Heart left ventricle (tissue), 16 donors: ENCODE measurements at regions not wholly inside any gene's neighbourhood (a gene's known extent, or its start where the extent isn't known, plus 50 kb on each side); places are given as distances from the start of the nearest gene placed in this dataset.

Experiments used
- ATAC-seq, 4 donors: fragments of 200-7000 bp; cut with Tn5 transposase; one replicate each; pipeline ENCODE4 v1.9.1; 2020 to 2022; ENCODE audit warnings: moderate library complexity in 4 of 4, mild to moderate bottlenecking in 3 of 4, moderate number of reproducible peaks in 1 of 4
- DNase-seq, 5 donors: peaks; one replicate each; pipeline ENCODE4 v3.0.0-alpha.2; 2020
- H3K27ac ChIP-seq, 12 donors: fragments of 200-600 bp; sonication (generic) in 4 of 12; one replicate each; pipeline versions ENCODE4 v1.5.0 to v1.8.0; 2016 to 2022; ENCODE audit warnings: mild to moderate bottlenecking in 2 of 12
- H3K27me3 ChIP-seq, 9 donors: fragments of 200-600 bp; sonication (generic) in 2 of 9; one replicate each; pipeline versions ENCODE4 v1.5.1 to v1.8.0; 2016 to 2022; ENCODE audit warnings: mild to moderate bottlenecking in 3 of 9
- H3K36me3 ChIP-seq, 9 donors: fragments of 200-600 bp; sonication (generic) in 2 of 9; one replicate each; pipeline versions ENCODE4 v1.5.0 to v1.8.0; 2018 to 2022; ENCODE audit warnings: mild to moderate bottlenecking in 2 of 9
- H3K4me1 ChIP-seq, 12 donors: fragments of 200-600 bp; sonication (generic) in 4 of 12; one replicate each; pipeline versions ENCODE4 v1.5.0 to v1.8.0; 2016 to 2022; ENCODE audit warnings: mild to moderate bottlenecking in 3 of 12
- H3K4me3 ChIP-seq, 12 donors: fragments of 200-600 bp; sonication (generic) in 4 of 12; one replicate each; pipeline versions ENCODE4 v1.5.0 to v1.8.0; 2017 to 2022; ENCODE audit warnings: mild to moderate bottlenecking in 9 of 12, moderate library complexity in 4 of 12
- H3K9me3 ChIP-seq, 12 donors: fragments of 200-600 bp; sonication (generic) in 4 of 12; one replicate each; pipeline versions ENCODE4 v1.5.0 to v1.8.0; 2016 to 2022; ENCODE audit warnings: mild to moderate bottlenecking in 1 of 12
- CTCF ChIP-seq, 12 donors: fragments of 200-600 bp; sonication (generic) in 4 of 12; IDR thresholded peaks; one replicate each; pipeline versions ENCODE4 v1.5.0 to v1.8.0; 2018 to 2022; ENCODE audit warnings: antibody characterized with exemption in 12 of 12, mild to moderate bottlenecking in 5 of 12
- POLR2A ChIP-seq, 2 donors: fragments of 450-650 bp; IDR thresholded peaks; one replicate each; pipeline ENCODE4 v1.6.1; 2017; ENCODE audit warnings: antibody characterized with exemption in 2 of 2, mild to moderate bottlenecking in 2 of 2, moderate library complexity in 2 of 2
- WGBS, 4 donors: extraction: QIAGEN DNeasy Blood & Tissue Kit in 2 of 4; methylation state at CpG; one replicate each; pipeline versions ENCODE4 v1.1.5 to v1.1.7; 2013 to 2018; 5-methylcytosine and 5-hydroxymethylcytosine counted together
- intact Hi-C, 10 donors: fragments of 100-400 bp; cut with DNase I; formaldehyde crosslinking; loops; one replicate each; pipeline versions ENCODE4 v1.11.1 to v1.14.2; 2022
- donor health status: ischemic (EF 13 %, LVEDD 7.1; RV severe dilation, severe dysfunction).
- donor health status: healthy with polysubstance abuse.
- donor health status: DM: no; HTN: yes; CAD: no.
- donor health status: DM: no; HTN: no; CAD: no.
- donor health status: ischemic (EF 25% LVEDD 6.9; RV normal size, moderate dysfunction).
- donor health status: ischemic (EF 25% LVEDD 5.7; RV mildly dilated, moderate dysfunction).
- donor health status: healthy.
- donor health status: DM: yes; HTN: yes; CAD: no.
- donor health status: ischemic (EF 35%, LVEDD 5.7; RV mildly dilated, moderate dysfunction).
- donor health status: nonischemic (EF 11% LVEDD 7.7; RV severe dilation, severe dysfunction).
- donor health status: DM: yes; HTN: yes; CAD: no.
- donor health status: PGD.
- donor health status: ischemic (EF 29% LVEDD 5.4; RV normal size, mild dysfunction).
- donor health status: nonischemic (EF 23%, LVEDD 6.1; RV moderate dilation, normal function).

- H3K36me3 ChIP-seq: no peaks in the 10 kb centered on the region
- H3K4me1 ChIP-seq: no peaks in the 10 kb centered on the region
- TF ChIP-seq CTCF (IDR thresholded peaks at IDR 0.05): no peak
- no peak for TF ChIP-seq POLR2A (IDR thresholded peaks at IDR 0.05)
- H3K4me3 ChIP-seq: no peak overlapping the region
- intact Hi-C loops: no loop called here
- no peak overlapping the region for H3K27ac ChIP-seq
- ATAC-seq (no peak), DNase-seq (no peak)
- no peaks in the 10 kb centered on the region for H3K9me3 ChIP-seq
- no peaks in the 10 kb centered on the region for H3K27me3 ChIP-seq
- 87 to 93% (median 89%) methylated on average over 6 of the region's 6 CpGs for WGBS, 4 donors
These were observed 55.4 kb upstream of the SPPL2A start for GRCh38 chr15:50820808-50821382.

GRCh38 chr15:50819344-50819743 lies 53.8 kb upstream of the SPPL2A start:
- ATAC-seq (no peak), DNase-seq (no peak)
- H3K4me3 ChIP-seq: no peak overlapping the region
- H3K27me3 ChIP-seq: no peaks in the 10 kb centered on the region
- H3K9me3 ChIP-seq: no peaks in the 10 kb centered on the region
- no peaks in the 10 kb centered on the region for H3K4me1 ChIP-seq
- H3K27ac ChIP-seq: no peak overlapping the region
- TF ChIP-seq CTCF (IDR thresholded peaks at IDR 0.05) (no peak), POLR2A (IDR thresholded peaks at IDR 0.05) (no peak)
- H3K36me3 ChIP-seq: no peaks in the 10 kb centered on the region
- intact Hi-C loops: no loop called here

- H3K4me1 ChIP-seq: no peaks in the 10 kb centered on the region
- 71 to 81% (median 78%) methylated on average over 5 of the region's 5 CpGs for WGBS, 4 donors
- ATAC-seq (no peak), DNase-seq (no peak)
- H3K27ac ChIP-seq: no peak overlapping the region
- TF ChIP-seq POLR2A (IDR thresholded peaks at IDR 0.05): no peak
- TF ChIP-seq CTCF (IDR thresholded peaks at IDR 0.05): no peak
- intact Hi-C loops: no loop called here
- H3K9me3 ChIP-seq: no peaks in the 10 kb centered on the region
- H3K36me3 ChIP-seq: no peaks in the 10 kb centered on the region
- no peak overlapping the region for H3K4me3 ChIP-seq
- no peaks in the 10 kb centered on the region for H3K27me3 ChIP-seq
These were observed 50.6 kb upstream of the SPPL2A start for GRCh38 chr15:50815958-50816590.
